Breast epithelium (tissue), 4 donors: ENCODE measurements at regions not wholly inside any gene's neighbourhood (a gene's known extent, or its start where the extent isn't known, plus 50 kb on each side); places are given as distances from the start of the nearest gene placed in this dataset.

Experiments used
- DNase-seq, 2 donors: peaks; one replicate each; pipeline ENCODE4 v3.0.0-alpha.2; 2019; ENCODE audit warnings: low spot score in 2 of 2
- H3K27ac ChIP-seq, 2 donors: fragments of 200-600 bp; sonication (generic) in 1 of 2; one replicate each; pipeline ENCODE4 v1.5.1; 2016 to 2019; ENCODE audit warnings: mild to moderate bottlenecking in 1 of 2
- H3K27me3 ChIP-seq, 2 donors: fragments of 200-600 bp; sonication (generic) in 1 of 2; one replicate each; pipeline versions ENCODE4 v1.5.1 to v1.6.0; 2017 to 2019; ENCODE audit warnings: control low read depth in 1 of 2, mild to moderate bottlenecking in 1 of 2
- H3K36me3 ChIP-seq: fragments of 200-600 bp; one replicate; pipeline ENCODE4 v1.5.1; 2019
- H3K4me1 ChIP-seq, 2 donors: fragments of 200-600 bp; sonication (generic); one replicate each; pipeline ENCODE4 v1.5.1; 2016 to 2019; ENCODE audit warnings: control low read depth in 1 of 2
- H3K4me3 ChIP-seq, 3 donors: fragments of 200-600 bp; sonication (generic); 1 replicate in 2 of 3; 2 replicates in 1 of 3; pipeline ENCODE4 v1.5.1; 2016 to 2019; ENCODE audit warnings: mild to moderate bottlenecking in 3 of 3, moderate library complexity in 2 of 3
- H3K9me3 ChIP-seq, 2 donors: fragments of 200-600 bp; sonication (generic) in 1 of 2; one replicate each; pipeline ENCODE4 v1.5.1; 2016 to 2019; ENCODE audit warnings: control low read depth in 1 of 2
- POLR2A ChIP-seq: fragments of 450-650 bp; IDR thresholded peaks from one replicate; pipeline ENCODE4 v1.6.1; 2016; ENCODE audit warnings: antibody characterized with exemption, mild to moderate bottlenecking, moderate library complexity
- POLR2AphosphoS5 ChIP-seq, 3 donors: sonication (generic); formaldehyde crosslinking; IDR thresholded peaks; one replicate each; pipeline ENCODE4 v1.6.1; 2017; ENCODE audit warnings: antibody characterized with exemption in 3 of 3
- intact Hi-C: fragments of 100-400 bp; cut with DNase I; formaldehyde crosslinking; loops from one replicate; pipeline ENCODE4 v1.15.1; 2023; ENCODE audit warnings: low total_unique reads
- TF ChIP-seq, protein P1 (sequence below), 3 donors: fragments of 450-650 bp; IDR thresholded peaks; one replicate each; pipeline ENCODE4 v1.5.1; 2016 to 2017; ENCODE audit warnings: antibody characterized with exemption in 3 of 3, mild to moderate bottlenecking in 3 of 3, moderate library complexity in 3 of 3

DNA sequence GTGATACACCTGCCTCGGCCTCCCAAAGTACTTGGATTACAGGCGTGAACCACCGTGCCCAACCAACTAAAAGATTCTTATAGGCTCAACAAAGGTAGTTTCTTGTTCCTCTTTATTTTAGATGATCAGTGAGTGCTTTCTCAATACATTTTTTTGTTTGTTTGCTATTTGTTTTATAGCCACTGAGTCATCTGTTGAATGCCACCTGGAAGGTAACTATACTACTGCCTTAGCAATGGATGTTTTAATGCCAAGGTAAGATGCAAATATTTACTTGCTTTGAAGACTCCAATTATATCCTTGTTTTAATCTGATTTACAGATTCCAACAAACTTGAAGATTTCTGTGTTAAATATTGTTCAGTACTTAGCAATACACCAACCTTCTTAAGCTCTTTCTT, 2807.4 kb upstream of the PCDH20 start:
- Histone ChIP-seq H3K4me3 (no peak overlapping the region), H3K27me3 (no peaks in the 10 kb centered on the region), H3K27ac (no peak overlapping the region), H3K9me3 (no peaks in the 10 kb centered on the region), H3K36me3 (no peaks in the 10 kb centered on the region), H3K4me1 (no peaks in the 10 kb centered on the region)
- no peak for TF ChIP-seq POLR2AphosphoS5 (IDR thresholded peaks at IDR 0.05)
- TF ChIP-seq, protein P1, sequence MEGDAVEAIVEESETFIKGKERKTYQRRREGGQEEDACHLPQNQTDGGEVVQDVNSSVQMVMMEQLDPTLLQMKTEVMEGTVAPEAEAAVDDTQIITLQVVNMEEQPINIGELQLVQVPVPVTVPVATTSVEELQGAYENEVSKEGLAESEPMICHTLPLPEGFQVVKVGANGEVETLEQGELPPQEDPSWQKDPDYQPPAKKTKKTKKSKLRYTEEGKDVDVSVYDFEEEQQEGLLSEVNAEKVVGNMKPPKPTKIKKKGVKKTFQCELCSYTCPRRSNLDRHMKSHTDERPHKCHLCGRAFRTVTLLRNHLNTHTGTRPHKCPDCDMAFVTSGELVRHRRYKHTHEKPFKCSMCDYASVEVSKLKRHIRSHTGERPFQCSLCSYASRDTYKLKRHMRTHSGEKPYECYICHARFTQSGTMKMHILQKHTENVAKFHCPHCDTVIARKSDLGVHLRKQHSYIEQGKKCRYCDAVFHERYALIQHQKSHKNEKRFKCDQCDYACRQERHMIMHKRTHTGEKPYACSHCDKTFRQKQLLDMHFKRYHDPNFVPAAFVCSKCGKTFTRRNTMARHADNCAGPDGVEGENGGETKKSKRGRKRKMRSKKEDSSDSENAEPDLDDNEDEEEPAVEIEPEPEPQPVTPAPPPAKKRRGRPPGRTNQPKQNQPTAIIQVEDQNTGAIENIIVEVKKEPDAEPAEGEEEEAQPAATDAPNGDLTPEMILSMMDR (IDR thresholded peaks at IDR 0.05): no peak
- TF ChIP-seq POLR2A: no peak
- no peak for DNase-seq
- intact Hi-C loops: loop anchor here (5.0 kb wide), 1 partner anchor 484 kb away; no protein-coding TSS in a partner anchor

DNA sequence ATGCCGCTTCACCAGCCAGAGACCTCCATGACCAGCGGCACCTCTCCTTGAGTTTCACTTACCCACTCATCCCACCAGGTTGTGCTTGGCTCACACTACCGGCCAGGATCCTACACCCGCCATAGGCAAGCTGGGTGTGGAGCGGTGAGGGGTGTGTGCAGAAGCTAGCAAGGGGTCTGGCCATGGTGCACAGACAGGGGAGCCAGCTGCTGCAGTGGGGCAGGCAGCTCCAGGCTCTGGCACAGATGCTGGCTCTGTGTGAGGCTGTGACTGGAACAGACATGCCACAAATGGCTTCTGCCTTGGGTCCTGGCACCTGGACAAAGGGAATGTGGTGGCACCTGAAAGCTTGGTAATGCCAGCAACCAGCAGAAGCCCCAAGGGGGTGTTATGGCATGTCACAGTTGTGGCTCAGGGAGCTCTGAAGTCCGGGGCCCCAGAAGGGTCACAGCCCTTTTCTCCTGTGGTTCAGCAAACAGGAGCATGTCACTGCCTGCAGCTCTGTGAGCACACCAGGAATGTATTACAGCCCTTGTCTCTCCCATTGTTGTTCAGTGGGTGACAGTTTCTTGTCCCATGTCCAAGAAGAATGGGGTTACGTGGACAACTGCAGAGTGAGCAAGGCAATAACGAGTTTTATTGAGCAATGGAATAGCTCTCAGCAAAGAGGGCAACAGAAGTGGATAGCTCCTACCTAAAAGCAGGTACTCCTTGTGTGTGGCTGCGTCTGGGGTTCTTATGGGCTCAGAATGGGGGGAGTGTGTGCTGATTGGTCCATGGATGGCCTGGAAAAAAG, 2791.0 kb upstream of the PCDH20 start:
- Histone ChIP-seq H3K9me3 (no peaks in the 10 kb centered on the region), H3K4me1 (no peaks in the 10 kb centered on the region), H3K36me3 (no peaks in the 10 kb centered on the region), H3K27me3 (no peaks in the 10 kb centered on the region), H3K27ac (no peak overlapping the region), H3K4me3 (no peak overlapping the region)
- DNase-seq: no peak
- intact Hi-C loops: no loop called here
- TF ChIP-seq POLR2AphosphoS5 (IDR thresholded peaks at IDR 0.05) (no peak), POLR2A (no peak)
- TF ChIP-seq, protein P1 (IDR thresholded peaks at IDR 0.05): no peak

DNA sequence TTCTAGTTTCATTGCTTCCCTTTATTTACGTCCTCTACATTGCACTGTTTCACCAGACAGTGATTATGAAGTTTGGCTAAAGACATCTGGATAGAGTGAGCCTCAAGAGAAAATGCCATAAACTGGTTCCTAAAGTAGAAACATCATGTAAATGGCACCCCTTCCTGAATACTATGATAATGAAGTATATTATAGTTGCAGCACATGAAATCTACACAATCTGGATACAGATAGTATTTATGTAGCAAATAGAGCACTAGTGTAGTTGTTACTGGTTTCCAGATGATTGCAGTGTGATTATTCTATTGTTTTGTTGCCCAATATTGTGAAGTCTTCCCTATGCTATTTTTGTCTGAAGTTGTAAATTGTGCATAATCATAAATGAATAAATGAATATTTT, 2786.9 kb upstream of the PCDH20 start:
- Histone ChIP-seq H3K36me3 (no peaks in the 10 kb centered on the region), H3K9me3 (no peaks in the 10 kb centered on the region), H3K4me3 (no peak overlapping the region), H3K27me3 (no peaks in the 10 kb centered on the region), H3K27ac (no peak overlapping the region), H3K4me1 (no peaks in the 10 kb centered on the region)
- DNase-seq: no peak
- intact Hi-C loops: no loop called here
- TF ChIP-seq, protein P1 (IDR thresholded peaks at IDR 0.05): no peak
- no peak for TF ChIP-seq POLR2A
- no peak for TF ChIP-seq POLR2AphosphoS5 (IDR thresholded peaks at IDR 0.05)

DNA sequence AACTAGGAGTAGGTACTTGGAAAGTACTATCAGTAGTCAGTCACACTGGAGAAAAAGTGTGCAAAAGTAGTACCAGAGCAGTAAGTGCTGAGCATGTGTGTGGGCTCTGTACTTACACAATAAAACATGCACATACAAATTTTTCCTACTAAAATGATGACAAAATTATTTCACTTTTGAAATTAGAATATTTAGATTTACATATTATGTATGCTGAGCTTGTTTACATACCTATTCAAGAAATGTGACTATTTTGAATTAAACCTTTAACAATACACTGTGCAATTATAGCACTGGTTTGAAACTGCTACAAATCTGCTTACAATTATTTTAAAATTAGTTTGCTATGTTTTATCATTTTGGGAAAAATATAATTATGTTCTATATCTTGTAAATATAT, 2781.6 kb upstream of the PCDH20 start:
- DNase-seq: no peak
- Histone ChIP-seq H3K4me3 (no peak overlapping the region), H3K9me3 (no peaks in the 10 kb centered on the region), H3K4me1 (no peaks in the 10 kb centered on the region), H3K27ac (no peak overlapping the region), H3K27me3 (no peaks in the 10 kb centered on the region), H3K36me3 (no peaks in the 10 kb centered on the region)
- TF ChIP-seq, protein P1 (IDR thresholded peaks at IDR 0.05): no peak
- TF ChIP-seq POLR2A (no peak), POLR2AphosphoS5 (IDR thresholded peaks at IDR 0.05) (no peak)
- intact Hi-C loops: no loop called here

DNA sequence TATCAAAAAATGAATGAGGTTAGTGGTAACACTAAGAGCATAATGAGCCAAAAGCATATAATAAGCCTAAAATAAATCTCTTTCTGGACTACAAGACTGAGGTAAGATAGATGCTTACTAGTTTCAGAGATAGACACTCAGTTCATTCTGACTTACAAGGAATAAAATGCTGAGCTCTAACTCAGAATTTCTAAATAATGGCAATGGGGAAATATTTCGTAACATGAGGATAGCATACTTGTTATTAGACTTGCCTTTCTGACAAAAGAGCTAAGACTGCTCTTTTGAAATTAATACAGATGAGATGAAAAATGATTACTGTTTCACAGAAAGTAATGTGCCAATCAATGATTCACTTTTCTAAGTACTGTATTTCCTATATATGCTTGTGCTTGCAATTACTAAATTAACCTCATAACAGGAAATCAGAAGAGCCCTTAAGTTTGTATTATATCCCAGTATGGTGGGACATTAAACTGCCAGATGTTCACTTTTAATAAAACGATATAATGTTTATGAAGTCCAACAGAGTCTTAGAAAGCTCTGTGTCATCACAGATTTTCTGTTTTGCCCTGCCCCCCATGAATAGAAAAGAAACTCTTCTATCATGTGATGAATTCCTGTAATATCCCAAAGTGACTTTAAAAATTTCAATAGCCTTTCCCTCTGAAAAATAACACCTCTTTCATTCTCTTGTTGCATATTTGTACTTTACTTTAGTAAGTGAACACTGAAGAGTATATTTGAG, 2771.0 kb upstream of the PCDH20 start:
- H3K9me3 ChIP-seq: no peaks in the 10 kb centered on the region
- intact Hi-C loops: no loop called here
- TF ChIP-seq POLR2AphosphoS5 (IDR thresholded peaks at IDR 0.05) (no peak), POLR2A (no peak)
- TF ChIP-seq, protein P1 (IDR thresholded peaks at IDR 0.05): no peak
- H3K27ac ChIP-seq: no peak overlapping the region
- H3K36me3 ChIP-seq: no peaks in the 10 kb centered on the region
- no peaks in the 10 kb centered on the region for H3K4me1 ChIP-seq
- no peak for DNase-seq
- no peak overlapping the region for H3K4me3 ChIP-seq
- no peaks in the 10 kb centered on the region for H3K27me3 ChIP-seq
